ENCODE measurements at regions not wholly inside any gene's neighbourhood (a gene's known extent, or its start where the extent isn't known, plus 50 kb on each side); places are given as distances from the start of the nearest gene placed in this dataset.
"Not testable (repeated sequence)": the region's sequence is repeated elsewhere in the genome, so short reads cannot be mapped to it uniquely, and the experiment has no call there.

DNA sequence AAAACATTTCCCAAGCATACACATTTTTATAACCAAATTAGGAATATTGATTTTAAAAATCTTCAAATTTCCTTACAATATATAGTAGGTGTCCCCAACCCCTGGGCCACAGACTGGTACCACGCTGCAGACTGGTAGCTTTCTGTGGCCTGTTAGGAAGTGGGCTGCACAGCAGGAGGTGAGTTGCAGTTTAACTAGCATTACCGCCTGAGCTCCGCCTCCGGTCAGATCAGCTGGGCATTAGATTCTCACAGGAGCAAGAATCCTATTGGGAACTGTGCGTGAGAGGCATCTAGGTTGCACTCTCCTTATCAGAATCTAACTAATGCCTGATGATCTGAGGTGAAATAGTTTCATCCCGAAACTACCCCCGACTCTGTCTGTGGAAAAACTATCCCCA is 62.1 kb downstream of the ZWINT start:
- no peak for ATAC-seq

DNA sequence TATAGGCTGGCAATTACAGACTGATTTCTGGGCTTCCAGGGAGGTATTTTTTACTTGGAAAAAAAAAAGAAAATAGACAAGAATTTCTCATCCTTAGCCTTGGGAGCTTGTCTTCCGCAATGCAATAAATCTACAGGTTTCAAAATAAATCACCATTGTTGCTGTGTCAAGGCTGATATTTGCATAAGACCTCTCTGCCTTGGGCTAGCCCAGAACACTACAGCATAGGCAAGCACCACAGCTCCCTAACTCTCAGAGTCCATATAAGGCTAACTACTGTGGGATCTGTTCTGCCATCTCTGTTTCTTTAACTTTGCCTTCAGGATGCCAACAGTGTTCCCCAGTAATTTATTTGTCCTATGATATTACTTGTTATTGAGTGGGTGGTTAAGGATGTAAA is 64.4 kb downstream of the ZWINT start:
- no peak for ATAC-seq

GRCh38 chr10:56288403-56288802 is 72.7 kb downstream of the ZWINT start:
- ATAC-seq = no peak

- ATAC-seq = no peak
Observed at GRCh38 chr10:56286096-56286495, 75.0 kb downstream of the ZWINT start.

GRCh38 chr10:56279270-56279669 is 81.8 kb downstream of the ZWINT start:
- ATAC-seq = no peak

GRCh38 chr10:56269181-56269580 is 91.9 kb downstream of the ZWINT start:
- no peak for ATAC-seq

DNA sequence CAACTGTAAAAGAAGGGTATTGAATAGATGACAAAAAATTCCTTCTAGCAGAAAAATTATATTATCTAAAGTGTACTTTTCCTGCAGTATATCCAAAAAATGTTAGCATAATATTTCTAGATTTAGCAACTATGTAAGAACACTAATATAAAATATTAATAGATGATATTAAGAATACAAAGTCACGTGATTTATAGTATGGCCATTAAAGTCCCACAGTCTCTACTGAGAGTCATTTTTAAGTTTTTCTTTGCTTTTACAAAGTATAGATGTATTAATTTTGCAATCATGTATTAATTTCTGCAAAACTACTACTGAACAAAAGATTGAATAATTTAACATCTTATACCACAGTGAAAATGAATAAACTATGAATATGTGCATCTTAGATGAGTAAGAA is 94.9 kb downstream of the ZWINT start:
- ATAC-seq = no peak

DNA sequence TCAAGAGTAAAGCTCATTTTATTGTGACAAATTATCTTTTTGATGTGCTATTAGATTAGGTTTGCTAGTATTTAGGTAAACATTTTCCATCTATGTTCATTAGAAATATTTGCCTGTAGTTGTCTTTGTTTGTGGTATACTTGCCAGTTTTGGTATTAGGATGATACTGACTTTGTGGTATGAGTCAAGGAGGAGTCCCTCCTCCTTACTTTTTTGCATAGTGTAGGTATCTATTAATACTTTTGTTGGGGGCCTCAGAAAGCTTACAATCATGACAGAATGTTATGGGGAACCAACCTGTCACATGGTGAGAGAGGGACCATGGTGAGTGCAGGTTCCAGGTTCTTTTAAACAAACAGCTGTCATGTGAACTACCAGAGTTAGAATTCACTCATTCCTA is 102.1 kb downstream of the ZWINT start:
- no peak for ATAC-seq

DNA sequence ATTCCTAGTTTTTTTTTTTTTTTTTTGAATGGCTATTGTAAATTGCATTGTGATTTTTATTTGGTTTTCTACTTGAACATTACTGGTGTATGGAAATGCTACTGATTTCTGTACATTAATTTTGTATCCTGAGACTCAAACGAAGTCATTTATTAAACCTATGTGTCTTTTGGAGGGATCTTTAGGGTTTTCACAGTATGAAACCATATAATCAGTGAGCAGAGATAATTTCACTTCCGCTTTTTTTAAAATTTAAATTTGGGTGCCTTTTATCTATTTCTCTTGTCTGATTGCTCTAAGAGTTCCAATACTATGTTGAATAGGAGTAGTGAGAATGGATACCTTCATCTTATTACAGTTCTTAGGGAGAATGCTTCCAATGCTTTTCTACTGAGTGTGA is 102.7 kb downstream of the ZWINT start:
- no peak for ATAC-seq

- no peak for ATAC-seq
Observed at GRCh38 chr10:56255298-56255697, 105.8 kb downstream of the ZWINT start.

DNA sequence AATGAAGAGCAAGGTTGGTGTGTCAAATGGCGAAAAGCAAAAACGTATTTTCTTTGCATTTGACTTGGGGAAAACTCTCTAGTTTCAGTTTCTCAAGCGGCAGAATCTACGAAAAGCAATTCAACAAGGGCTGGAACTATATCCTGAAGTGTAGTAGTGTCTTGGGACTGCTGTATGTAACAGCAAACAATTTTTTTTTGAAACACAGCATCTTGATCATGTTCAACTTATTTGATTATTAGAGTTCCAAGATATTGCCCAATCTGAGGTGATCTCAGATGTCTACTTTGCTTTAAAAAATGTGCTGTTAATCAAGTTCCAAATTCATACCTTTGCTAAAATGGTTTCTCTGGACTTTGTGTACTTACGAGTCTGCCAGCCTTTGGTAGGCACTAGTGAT is 120.6 kb downstream of the ZWINT start:
- no peak for ATAC-seq

DNA sequence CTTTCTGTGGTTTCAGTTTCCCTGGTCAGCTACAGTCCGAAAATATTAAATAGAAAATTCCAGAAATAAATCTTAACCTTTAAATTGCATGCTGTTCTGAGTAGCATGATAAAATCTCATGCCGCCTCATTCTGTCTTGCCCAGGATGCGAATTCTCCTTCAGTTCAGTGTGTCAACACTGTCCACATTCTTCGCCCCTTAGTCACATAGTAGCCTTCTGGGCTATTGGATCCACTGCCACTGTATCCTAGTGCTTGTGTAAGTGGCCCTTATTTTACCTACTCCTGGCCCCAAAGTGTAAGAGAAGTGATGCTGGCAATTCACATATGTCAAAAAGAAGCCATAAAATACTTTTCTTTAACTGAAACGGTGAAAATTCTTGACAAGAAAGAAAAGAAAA is 129.6 kb downstream of the ZWINT start:
- no peak for ATAC-seq

GRCh38 chr10:56222237-56222636 is 138.8 kb downstream of the ZWINT start:
- no peak for ATAC-seq

DNA sequence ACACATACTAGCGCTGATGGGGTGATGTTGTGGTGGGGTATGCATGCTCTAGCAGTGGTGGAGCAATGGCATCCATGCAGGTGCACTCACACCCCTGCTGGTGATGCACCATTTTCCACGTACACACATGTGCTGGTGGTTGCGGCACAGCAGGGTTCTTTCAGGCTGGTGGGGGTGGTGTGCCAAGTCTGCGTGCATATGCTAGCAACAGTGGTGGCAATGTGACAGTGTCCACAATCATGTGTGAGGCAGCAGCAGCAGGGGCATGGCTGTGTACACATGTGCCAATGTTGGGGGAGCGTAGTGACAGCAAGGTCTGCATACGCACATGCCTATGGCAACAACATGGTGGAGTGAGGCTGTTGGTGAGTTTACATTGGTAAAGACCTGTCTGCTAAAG is 148.1 kb downstream of the ZWINT start:
- ATAC-seq = no peak

DNA sequence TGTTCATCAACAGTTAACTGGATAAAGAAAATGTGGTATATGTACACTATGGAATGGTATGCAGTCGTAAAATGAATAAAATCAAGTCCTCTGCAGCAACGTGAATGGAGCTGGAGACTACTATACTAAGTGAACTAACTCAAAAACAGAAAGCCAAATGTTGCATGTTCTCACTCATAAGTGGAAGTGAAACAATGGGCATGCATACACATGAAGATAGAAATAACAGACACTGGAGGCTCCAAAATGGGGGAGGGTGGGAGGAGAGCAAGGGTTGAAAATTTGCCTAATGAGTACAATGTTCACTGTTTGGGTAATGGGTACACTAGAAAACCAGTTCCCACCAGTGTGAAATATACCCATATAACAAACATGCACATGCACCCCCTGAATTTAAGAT is 179.5 kb downstream of the ZWINT start:
- no peak for ATAC-seq

DNA sequence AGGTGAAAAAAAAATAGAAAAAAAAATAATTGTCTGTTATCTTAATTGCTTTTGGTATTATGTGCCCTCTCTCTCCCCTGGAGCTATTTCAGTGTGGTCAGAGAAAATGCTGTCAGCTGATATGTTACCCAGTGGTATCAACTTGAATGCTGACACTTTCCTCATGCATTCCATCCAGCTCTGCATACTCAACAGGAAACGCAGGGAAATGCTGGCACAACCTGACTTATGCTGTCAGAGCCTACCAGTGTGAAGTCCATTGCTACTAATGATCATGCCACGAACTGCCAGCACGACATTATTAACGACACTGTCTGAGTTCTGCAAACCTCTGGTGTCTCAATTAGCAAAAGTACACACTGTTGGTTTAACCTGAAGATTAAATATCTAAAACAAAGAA is 182.8 kb downstream of the ZWINT start:
- ATAC-seq = no peak

DNA sequence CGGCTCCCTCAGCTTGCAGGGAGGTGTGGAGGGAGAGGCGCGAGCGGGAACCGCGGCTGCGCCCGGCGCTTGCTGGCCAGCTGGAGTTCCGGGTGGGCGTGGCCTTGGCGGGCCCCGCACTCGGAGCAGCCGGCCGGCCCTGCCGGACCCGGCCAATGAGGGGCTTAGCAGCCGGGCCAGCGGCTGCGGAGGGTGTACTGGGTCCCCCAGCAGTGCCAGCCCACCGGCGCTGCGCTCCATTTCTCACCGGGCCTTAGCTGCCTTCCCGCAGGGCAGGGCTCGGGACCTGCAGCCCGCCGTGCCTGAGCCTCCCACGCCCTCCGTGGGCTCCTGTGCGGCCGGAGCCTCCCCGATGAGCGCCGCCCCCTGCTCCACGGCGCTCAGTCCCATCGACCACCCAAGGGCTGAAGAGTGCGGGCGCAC is 206.0 kb downstream of the ZWINT start:
- not testable (repeated sequence) for ATAC-seq

- no peak for ATAC-seq
Observed at GRCh38 chr10:56146806-56147205, 214.3 kb downstream of the ZWINT start.

GRCh38 chr10:56142092-56142728 is 218.8 kb downstream of the ZWINT start:
- no peak for ATAC-seq

DNA sequence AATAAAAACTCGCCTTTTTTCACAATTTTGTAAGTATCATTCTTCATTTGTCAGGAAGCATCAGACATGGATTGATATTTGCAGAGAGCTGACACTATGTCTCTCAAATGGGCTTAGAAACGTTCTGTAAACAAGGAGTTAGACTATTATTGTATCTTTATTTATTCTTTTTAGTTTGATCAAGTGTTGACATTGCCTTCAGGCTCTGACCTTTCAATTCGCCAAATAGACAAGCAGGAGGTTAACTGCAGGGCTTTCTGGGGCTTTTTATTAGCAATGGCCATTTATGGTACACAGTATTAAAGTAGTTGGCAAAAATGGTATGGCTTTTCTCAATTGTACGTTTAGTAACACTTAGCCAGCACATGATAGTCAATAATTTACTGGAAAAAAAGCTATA is 221.7 kb downstream of the ZWINT start:
- ATAC-seq = no peak

DNA sequence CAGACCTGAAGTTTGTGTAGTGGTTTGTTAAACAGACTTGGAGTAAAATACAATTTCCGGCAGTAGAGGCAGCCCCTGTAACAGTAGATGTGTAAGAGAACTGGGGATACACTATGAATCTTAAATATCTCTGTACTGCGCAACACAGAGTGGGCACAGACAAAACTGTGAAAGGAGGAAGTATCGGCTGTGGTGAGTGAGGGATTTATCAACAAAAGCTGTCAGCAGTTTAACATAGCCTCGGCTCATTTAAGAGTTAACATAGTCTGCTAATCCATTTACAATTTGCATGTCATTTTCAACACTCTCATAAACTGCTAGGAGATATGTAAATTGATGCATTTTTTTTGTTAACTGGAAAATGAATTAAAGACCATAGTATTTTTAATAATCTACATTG is 225.2 kb downstream of the ZWINT start:
- no peak for ATAC-seq

DNA sequence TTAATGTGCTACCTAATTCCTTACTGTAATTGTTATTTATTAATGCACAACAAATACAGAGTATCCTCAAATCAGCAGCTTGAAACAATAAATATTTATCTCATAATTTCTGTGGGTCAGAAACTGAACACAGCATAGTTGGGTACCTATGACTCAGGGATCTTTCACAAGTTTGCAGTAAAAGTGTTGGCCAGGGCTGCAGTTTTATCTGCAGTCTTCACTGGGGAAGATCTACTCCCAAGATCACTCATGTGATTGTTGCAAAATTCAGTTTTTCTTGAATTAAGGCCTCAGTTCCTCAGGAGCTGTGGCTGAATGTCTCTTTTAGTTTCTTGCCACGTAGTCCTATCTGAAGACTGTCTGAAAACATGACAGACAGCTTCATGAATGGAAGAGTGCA is 237.8 kb downstream of the ZWINT start:
- ATAC-seq = no peak

DNA sequence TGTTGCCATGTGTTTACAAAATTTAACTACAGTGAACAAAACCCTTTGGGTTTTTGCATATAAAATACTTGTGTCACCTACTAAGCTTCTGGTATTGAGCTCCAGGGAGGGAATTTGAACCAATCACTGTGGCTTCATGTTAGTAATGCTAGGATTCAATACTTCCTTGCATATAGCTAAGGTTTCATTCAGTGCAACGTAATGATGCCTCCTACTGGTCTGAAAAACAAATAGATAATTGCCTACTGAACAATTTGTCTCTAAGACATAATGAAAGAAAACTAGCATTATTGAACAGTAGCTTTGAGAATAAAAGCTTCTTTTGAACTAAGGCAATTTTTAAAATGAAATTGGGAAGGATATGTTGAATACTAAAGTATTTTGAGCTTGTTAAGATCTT is 244.4 kb downstream of the ZWINT start:
- ATAC-seq = no peak

- no peak for ATAC-seq
Observed at GRCh38 chr10:56109454-56109853, 251.6 kb downstream of the ZWINT start.

GRCh38 chr10:56104923-56105322 is 256.1 kb downstream of the ZWINT start:
- ATAC-seq = no peak

DNA sequence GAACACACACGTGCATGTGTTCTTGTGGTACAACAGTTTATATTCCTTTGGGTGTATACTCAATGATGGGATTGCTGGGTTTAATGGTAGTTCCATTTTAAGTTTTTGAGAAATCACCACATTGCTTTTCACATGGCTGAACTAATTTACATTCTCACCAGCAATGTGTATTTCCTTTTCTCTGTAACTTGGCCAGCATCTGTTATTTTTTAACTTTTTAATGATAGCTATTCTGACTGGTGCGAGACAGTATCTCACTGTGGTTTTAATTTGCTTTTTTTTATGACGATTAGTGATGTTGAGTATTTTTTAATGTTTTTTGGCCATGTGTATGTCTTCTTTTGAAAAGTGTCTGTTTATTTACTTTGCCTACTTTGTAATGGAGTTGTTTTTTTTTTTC is 256.6 kb downstream of the ZWINT start:
- ATAC-seq = no peak

Measured in esophagus mucosa (tissue), 1 donor.